Breast epithelium (tissue), 3 donors: ENCODE measurements at regions not wholly inside any gene's neighbourhood (a gene's known extent, or its start where the extent isn't known, plus 50 kb on each side); places are given as distances from the start of the nearest gene placed in this dataset.

Experiments
- CTCF ChIP-seq, 3 donors: fragments of 450-650 bp; IDR thresholded peaks; one replicate each; pipeline ENCODE4 v1.5.1; 2016 to 2017; ENCODE audit warnings: antibody characterized with exemption in 3 of 3, mild to moderate bottlenecking in 3 of 3, moderate library complexity in 3 of 3
- POLR2AphosphoS5 ChIP-seq, 3 donors: sonication (generic); formaldehyde crosslinking; IDR thresholded peaks; one replicate each; pipeline ENCODE4 v1.6.1; 2017; ENCODE audit warnings: antibody characterized with exemption in 3 of 3

DNA sequence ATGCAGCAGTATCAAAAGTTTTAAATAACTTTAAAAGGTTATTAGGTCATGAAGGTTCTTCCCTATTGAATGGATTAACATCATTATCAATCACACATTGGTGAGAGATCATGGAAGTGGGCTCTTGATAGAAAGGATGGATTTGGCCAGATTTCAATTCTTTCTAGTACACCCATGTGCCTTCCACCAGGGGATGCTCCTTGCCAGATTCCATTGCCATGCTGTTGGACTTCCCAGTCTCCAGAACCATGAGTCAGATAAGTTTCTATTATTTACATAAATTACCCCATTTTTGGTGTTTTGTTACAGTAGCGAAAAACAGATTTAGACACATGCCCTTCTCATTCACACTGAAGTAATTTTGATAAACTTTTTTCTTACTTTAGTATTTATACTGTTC is 1010.6 kb upstream of the C9orf72 start:
- TF ChIP-seq CTCF (IDR thresholded peaks at IDR 0.05) (no peak), POLR2AphosphoS5 (IDR thresholded peaks at IDR 0.05) (no peak)
